ENCODE measurements at regions not wholly inside any gene's neighbourhood (a gene's known extent, or its start where the extent isn't known, plus 50 kb on each side); places are given as distances from the start of the nearest gene placed in this dataset.
"Not testable (repeated sequence)": the region's sequence is repeated elsewhere in the genome, so short reads cannot be mapped to it uniquely, and the experiment has no call there.

DNA sequence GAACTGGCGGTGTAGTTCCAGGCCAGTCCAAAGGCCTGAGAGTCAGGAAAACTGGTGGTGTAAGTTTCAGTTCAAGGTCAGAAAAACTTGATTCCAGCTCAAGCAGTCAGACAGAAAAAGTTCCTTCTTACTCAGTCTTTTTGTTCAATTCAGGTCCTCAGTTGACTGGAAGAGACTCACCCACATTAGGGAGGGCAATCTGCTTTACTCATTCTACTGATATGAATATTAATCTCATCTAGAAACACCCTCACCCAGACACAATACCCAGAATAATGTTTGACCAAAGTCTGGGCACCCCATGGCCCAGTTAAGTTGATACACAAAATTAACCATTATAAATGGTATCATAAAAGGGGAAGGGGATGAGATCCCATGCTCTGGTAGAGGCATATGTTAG lies 50.1 kb upstream of the LTA4H start:
- H3K36me3 ChIP-seq (ENCODE audit: control insufficient read depth in 3 of 3, insufficient read depth in 3 of 3, low read length in 3 of 3) = no peaks in the 10 kb centered on the region
- no peak overlapping the region for H3K27ac ChIP-seq (ENCODE audit: low read depth, low read length)
- no peaks in the 10 kb centered on the region for H3K27me3 ChIP-seq (ENCODE audit: control insufficient read depth in 3 of 3, insufficient read depth in 3 of 3, low read length in 3 of 3)
- no peak overlapping the region for H3K4me3 ChIP-seq (ENCODE audit: low read length in 3 of 3)
- H3K9me3 ChIP-seq (ENCODE audit: control insufficient read depth in 3 of 3, low read length in 3 of 3) = no peaks in the 10 kb centered on the region
- H3K9ac ChIP-seq (ENCODE audit: low read depth in 1 of 3, low read length in 3 of 3) = no peak overlapping the region
- H3K4me1 ChIP-seq (ENCODE audit: control insufficient read depth in 3 of 3, insufficient read depth in 3 of 3, low read length in 3 of 3) = no peaks in the 10 kb centered on the region

DNA sequence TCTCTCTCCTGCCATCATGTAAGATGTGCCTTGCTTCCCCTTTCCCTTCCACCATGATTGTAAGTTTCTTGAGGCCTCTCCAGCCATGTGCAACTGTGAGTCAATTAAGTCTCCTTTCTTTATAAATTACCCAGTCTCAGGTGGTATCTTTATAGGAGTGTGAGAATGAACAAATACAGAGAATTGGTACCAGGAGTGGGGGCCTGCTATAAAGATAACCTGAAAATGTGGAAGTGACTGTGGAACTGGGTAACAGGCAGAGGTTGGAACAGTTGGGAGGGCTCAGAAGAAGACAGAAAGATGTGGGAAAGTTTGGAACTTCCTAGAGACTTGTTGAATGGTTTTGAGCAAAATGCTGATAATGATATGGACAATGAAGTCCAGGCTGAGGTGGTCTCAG lies 50.8 kb upstream of the LTA4H start:
- not testable (repeated sequence) for H3K4me1 ChIP-seq (ENCODE audit: control insufficient read depth in 3 of 3, insufficient read depth in 3 of 3, low read length in 3 of 3); H3K27ac ChIP-seq (ENCODE audit: low read depth, low read length); H3K9me3 ChIP-seq (ENCODE audit: control insufficient read depth in 3 of 3, low read length in 3 of 3); H3K27me3 ChIP-seq (ENCODE audit: control insufficient read depth in 3 of 3, insufficient read depth in 3 of 3, low read length in 3 of 3); H3K36me3 ChIP-seq (ENCODE audit: control insufficient read depth in 3 of 3, insufficient read depth in 3 of 3, low read length in 3 of 3); H3K4me3 ChIP-seq (ENCODE audit: low read length in 3 of 3); H3K9ac ChIP-seq (ENCODE audit: low read depth in 1 of 3, low read length in 3 of 3)

DNA sequence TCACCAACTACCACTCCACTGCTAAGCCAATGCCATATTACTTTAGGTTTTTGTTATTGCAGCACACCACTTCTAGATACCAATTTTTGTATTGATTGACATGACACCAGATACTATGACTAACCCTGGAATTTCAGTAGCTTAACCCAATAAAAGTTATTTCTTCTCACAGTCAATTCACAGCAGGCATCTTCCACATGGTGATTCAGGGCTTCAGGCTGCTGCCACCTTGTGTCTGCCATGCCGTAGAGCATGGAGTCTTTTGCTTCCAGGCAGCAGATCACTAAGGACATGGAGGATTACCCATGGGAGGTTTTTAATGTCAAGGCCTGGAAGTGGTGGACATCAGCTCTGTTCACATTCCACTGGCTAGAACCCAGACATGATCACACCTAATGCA lies 56.4 kb upstream of the LTA4H start:
- Histone ChIP-seq H3K27me3 (ENCODE audit: control insufficient read depth in 3 of 3, insufficient read depth in 3 of 3, low read length in 3 of 3) (no peaks in the 10 kb centered on the region), H3K9ac (ENCODE audit: low read depth in 1 of 3, low read length in 3 of 3) (no peak overlapping the region), H3K36me3 (ENCODE audit: control insufficient read depth in 3 of 3, insufficient read depth in 3 of 3, low read length in 3 of 3) (no peaks in the 10 kb centered on the region)

DNA sequence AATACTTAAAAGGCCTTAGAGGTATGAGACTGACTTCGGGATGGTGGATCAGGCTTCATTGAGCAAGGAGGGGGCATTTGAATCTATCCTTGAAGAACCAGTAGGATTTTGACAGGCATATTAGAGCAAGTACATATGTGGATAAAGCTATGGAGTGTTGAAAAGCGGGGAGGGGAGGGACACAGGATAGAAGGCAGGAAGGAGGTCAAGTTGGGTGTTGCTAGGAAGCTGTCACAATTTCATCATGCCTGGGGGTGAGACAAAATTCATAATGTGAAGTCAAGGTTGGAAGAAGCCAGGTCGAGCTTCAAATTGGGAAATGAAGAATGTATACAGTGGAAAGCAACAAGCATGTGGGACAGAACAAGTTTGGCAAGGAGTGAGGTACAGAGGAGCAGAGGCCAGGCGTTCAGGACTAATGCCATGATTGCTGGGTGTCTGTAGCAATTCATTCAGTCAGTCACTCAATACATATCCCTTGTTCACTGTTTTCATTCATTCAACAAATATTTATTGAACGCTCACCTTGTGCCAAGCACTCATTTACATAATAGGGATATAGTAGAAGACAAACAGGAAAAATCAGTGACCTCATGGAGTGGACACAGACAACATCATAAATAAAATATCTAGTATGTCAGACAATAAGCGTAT lies 58.3 kb upstream of the LTA4H start:
- no peak overlapping the region for H3K27ac ChIP-seq (ENCODE audit: low read depth, low read length)
- no peaks in the 10 kb centered on the region for H3K27me3 ChIP-seq (ENCODE audit: control insufficient read depth in 3 of 3, insufficient read depth in 3 of 3, low read length in 3 of 3)
- H3K4me3 ChIP-seq (ENCODE audit: low read length in 3 of 3) = no peak overlapping the region
- H3K9me3 ChIP-seq (ENCODE audit: control insufficient read depth in 3 of 3, low read length in 3 of 3) = peaks cover 0 to 4% (median 0%) of the 10 kb centered on the region in 3 donors
- H3K36me3 ChIP-seq (ENCODE audit: control insufficient read depth in 3 of 3, insufficient read depth in 3 of 3, low read length in 3 of 3) = no peaks in the 10 kb centered on the region
- peaks cover 0 to 3% (median 0%) of the 10 kb centered on the region in 3 donors for H3K4me1 ChIP-seq (ENCODE audit: control insufficient read depth in 3 of 3, insufficient read depth in 3 of 3, low read length in 3 of 3)
- H3K9ac ChIP-seq (ENCODE audit: low read depth in 1 of 3, low read length in 3 of 3) = no peak overlapping the region

More for the DNA sequence above, 56.4 kb upstream of the LTA4H start:
- no peak overlapping the region for H3K4me3 ChIP-seq (ENCODE audit: low read length in 3 of 3)
- H3K9me3 ChIP-seq (ENCODE audit: control insufficient read depth in 3 of 3, low read length in 3 of 3) = peaks cover 0 to 4% (median 0%) of the 10 kb centered on the region in 3 donors
- H3K27ac ChIP-seq (ENCODE audit: low read depth, low read length) = no peak overlapping the region
- H3K4me1 ChIP-seq (ENCODE audit: control insufficient read depth in 3 of 3, insufficient read depth in 3 of 3, low read length in 3 of 3) = peaks cover 0 to 3% (median 0%) of the 10 kb centered on the region in 3 donors

DNA sequence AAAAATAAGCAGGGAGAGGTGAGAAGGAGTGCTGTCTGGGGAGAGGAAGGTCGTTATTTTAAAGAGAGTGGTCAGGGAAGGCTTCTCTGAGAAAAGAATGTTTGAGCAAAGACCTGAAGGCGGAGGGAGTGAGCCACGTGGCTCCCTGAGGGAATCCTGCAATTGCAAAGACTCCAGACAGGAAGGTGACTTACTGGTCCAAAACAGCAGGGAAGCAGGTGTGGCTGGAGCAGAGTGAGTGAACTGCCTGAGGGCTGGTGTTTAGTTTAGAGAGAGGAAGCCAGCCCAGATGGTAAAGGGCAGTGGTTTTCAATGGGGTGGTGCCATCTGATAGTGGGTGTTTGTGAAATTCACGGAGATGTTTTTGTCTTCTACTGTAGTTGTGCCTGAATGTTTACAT lies 58.8 kb upstream of the LTA4H start:
- no peaks in the 10 kb centered on the region for H3K27me3 ChIP-seq (ENCODE audit: control insufficient read depth in 3 of 3, insufficient read depth in 3 of 3, low read length in 3 of 3)
- H3K36me3 ChIP-seq (ENCODE audit: control insufficient read depth in 3 of 3, insufficient read depth in 3 of 3, low read length in 3 of 3) = no peaks in the 10 kb centered on the region
- H3K4me1 ChIP-seq (ENCODE audit: control insufficient read depth in 3 of 3, insufficient read depth in 3 of 3, low read length in 3 of 3) = peaks cover 0 to 3% (median 1%) of the 10 kb centered on the region in 3 donors
- H3K9ac ChIP-seq (ENCODE audit: low read depth in 1 of 3, low read length in 3 of 3) = no peak overlapping the region
- peaks cover 0 to 4% (median 0%) of the 10 kb centered on the region in 3 donors for H3K9me3 ChIP-seq (ENCODE audit: control insufficient read depth in 3 of 3, low read length in 3 of 3)
- H3K27ac ChIP-seq (ENCODE audit: low read depth, low read length) = no peak overlapping the region
- no peak overlapping the region for H3K4me3 ChIP-seq (ENCODE audit: low read length in 3 of 3)

DNA sequence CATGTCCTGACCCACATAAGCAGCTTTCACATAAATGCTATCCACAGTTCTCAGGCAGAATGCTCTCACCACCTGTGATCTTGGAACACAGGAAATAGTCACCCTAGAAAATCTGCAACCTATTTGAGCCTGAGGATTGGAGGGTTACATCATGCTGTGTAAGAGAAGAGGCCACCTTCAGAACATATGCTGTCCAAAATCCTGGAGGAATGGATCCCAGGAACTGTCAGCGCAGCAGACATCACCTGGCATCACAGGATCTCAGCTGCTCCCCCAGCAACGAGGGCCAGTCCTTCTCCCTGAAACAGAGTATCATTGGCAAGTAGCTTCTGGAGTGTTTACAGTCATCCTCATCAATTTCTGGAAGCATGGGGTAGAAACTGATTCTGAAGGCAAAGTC lies 63.2 kb upstream of the LTA4H start:
- Histone ChIP-seq H3K36me3 (ENCODE audit: control insufficient read depth in 3 of 3, insufficient read depth in 3 of 3, low read length in 3 of 3) (no peaks in the 10 kb centered on the region), H3K4me3 (ENCODE audit: low read length in 3 of 3) (no peak overlapping the region), H3K4me1 (ENCODE audit: control insufficient read depth in 3 of 3, insufficient read depth in 3 of 3, low read length in 3 of 3) (peaks cover 0 to 2% (median 0%) of the 10 kb centered on the region in 3 donors), H3K9me3 (ENCODE audit: control insufficient read depth in 3 of 3, low read length in 3 of 3) (no peaks in the 10 kb centered on the region), H3K9ac (ENCODE audit: low read depth in 1 of 3, low read length in 3 of 3) (no peak overlapping the region), H3K27ac (ENCODE audit: low read depth, low read length) (no peak overlapping the region), H3K27me3 (ENCODE audit: control insufficient read depth in 3 of 3, insufficient read depth in 3 of 3, low read length in 3 of 3) (no peaks in the 10 kb centered on the region)

DNA sequence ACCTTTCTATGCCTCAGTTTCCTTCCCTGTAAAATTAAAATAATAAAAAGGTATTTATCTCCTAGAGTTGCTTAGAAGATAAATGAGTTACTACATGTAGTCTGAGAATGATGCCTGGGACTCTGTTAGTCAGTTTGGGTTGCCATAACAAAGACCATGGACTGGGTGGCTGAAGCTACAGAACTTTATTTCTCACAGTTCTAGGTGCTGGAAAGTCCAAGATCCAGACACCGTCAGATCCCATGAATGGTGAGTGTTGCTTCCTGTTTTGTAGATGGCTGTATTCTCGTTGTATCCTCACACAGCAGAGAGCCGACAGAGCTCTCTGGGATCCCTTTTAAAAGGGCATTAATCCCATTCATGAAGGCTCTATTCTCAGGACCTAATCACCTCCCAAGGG lies 64.0 kb upstream of the LTA4H start:
- H3K27ac ChIP-seq (ENCODE audit: low read depth, low read length) = no peak overlapping the region

DNA sequence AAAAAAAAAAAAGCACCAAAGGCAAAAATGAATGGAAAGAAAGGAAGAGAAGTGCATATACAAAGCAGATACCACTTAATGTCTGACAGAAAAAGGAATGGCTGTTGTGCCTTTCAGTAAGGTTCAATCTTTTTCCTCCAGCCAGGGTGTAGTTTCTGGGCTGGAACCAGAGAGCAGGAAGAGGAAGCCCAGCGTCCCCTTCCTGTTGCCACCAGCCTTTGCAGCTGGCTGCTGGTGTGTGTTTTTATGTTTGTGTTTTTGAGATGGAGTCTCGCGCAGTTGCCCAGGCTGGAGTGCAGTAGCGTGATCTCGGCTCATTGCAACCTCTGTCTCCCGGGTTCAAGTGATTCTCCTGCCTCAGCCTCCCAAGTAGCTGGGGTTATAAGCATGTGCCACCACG lies 64.6 kb upstream of the LTA4H start:
- H3K27me3 ChIP-seq (ENCODE audit: control insufficient read depth in 3 of 3, insufficient read depth in 3 of 3, low read length in 3 of 3) = no peaks in the 10 kb centered on the region
- peaks cover 0 to 2% (median 0%) of the 10 kb centered on the region in 3 donors for H3K4me1 ChIP-seq (ENCODE audit: control insufficient read depth in 3 of 3, insufficient read depth in 3 of 3, low read length in 3 of 3)
- no peaks in the 10 kb centered on the region for H3K9me3 ChIP-seq (ENCODE audit: control insufficient read depth in 3 of 3, low read length in 3 of 3)
- no peak overlapping the region for H3K4me3 ChIP-seq (ENCODE audit: low read length in 3 of 3)
- no peak overlapping the region for H3K9ac ChIP-seq (ENCODE audit: low read depth in 1 of 3, low read length in 3 of 3)
- H3K36me3 ChIP-seq (ENCODE audit: control insufficient read depth in 3 of 3, insufficient read depth in 3 of 3, low read length in 3 of 3) = no peaks in the 10 kb centered on the region
- H3K27ac ChIP-seq (ENCODE audit: low read depth, low read length) = no peak overlapping the region

More for the DNA sequence above, 64.0 kb upstream of the LTA4H start:
- peaks cover 0 to 2% (median 0%) of the 10 kb centered on the region in 3 donors for H3K4me1 ChIP-seq (ENCODE audit: control insufficient read depth in 3 of 3, insufficient read depth in 3 of 3, low read length in 3 of 3)
- H3K9me3 ChIP-seq (ENCODE audit: control insufficient read depth in 3 of 3, low read length in 3 of 3) = no peaks in the 10 kb centered on the region
- no peaks in the 10 kb centered on the region for H3K36me3 ChIP-seq (ENCODE audit: control insufficient read depth in 3 of 3, insufficient read depth in 3 of 3, low read length in 3 of 3)
- no peak overlapping the region for H3K9ac ChIP-seq (ENCODE audit: low read depth in 1 of 3, low read length in 3 of 3)
- H3K4me3 ChIP-seq (ENCODE audit: low read length in 3 of 3) = no peak overlapping the region
- H3K27me3 ChIP-seq (ENCODE audit: control insufficient read depth in 3 of 3, insufficient read depth in 3 of 3, low read length in 3 of 3) = no peaks in the 10 kb centered on the region

DNA sequence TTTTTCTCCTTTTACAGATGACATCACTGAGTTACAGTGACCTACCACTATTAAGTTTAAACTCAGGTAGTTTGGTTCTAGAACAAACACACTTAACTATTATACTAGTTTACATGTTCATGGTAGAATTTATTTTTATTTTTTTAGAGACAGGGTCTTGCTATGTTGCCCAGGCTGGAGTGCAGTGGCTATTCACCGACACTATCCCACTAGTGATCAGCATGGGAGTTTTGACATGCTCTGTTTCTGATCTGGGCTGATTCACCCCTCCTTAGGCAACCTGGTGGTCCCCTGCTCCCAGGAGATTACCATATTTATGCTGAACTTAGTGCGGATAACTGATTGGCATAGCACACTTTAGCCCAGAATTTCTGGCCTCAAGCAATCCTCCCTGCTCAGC lies 66.4 kb upstream of the LTA4H start:
- no peaks in the 10 kb centered on the region for H3K36me3 ChIP-seq (ENCODE audit: control insufficient read depth in 3 of 3, insufficient read depth in 3 of 3, low read length in 3 of 3)
- H3K9me3 ChIP-seq (ENCODE audit: control insufficient read depth in 3 of 3, low read length in 3 of 3) = no peaks in the 10 kb centered on the region
- H3K4me3 ChIP-seq (ENCODE audit: low read length in 3 of 3) = no peak overlapping the region
- H3K27me3 ChIP-seq (ENCODE audit: control insufficient read depth in 3 of 3, insufficient read depth in 3 of 3, low read length in 3 of 3) = no peaks in the 10 kb centered on the region
- no peak overlapping the region for H3K27ac ChIP-seq (ENCODE audit: low read depth, low read length)
- H3K4me1 ChIP-seq (ENCODE audit: control insufficient read depth in 3 of 3, insufficient read depth in 3 of 3, low read length in 3 of 3) = peaks cover 0 to 2% (median 0%) of the 10 kb centered on the region in 3 donors
- H3K9ac ChIP-seq (ENCODE audit: low read depth in 1 of 3, low read length in 3 of 3) = no peak overlapping the region

DNA sequence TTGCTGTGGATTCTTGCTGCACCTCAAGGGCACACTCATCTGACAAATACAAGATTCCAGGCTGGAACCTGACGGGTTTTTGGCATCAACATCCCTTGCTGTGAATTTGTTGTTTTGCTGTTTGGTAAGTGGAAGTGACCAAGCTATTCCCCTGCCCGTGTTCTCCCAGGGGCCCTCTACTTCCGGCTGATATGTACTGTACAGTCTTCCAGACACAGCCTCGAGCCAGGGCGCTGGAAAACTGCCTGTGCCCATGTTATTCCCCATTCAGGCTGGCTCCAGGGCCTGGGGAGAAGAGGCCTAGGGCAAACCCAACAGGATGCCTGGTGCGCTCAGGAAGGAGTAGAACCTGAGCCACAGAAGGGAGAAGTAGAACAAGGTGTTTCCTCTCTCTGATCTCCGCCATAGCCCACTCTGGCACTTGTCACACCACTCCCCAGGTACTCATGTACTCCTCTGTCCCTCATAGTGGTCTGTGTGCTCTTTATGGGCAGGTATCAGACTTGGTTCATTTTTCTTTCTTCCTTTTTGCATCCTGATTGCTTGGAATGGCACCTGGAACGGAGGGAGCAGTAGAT lies 67.8 kb upstream of the LTA4H start:
- Histone ChIP-seq H3K9me3 (ENCODE audit: control insufficient read depth in 3 of 3, low read length in 3 of 3) (no peaks in the 10 kb centered on the region), H3K4me3 (ENCODE audit: low read length in 3 of 3) (no peak overlapping the region), H3K27me3 (ENCODE audit: control insufficient read depth in 3 of 3, insufficient read depth in 3 of 3, low read length in 3 of 3) (no peaks in the 10 kb centered on the region), H3K36me3 (ENCODE audit: control insufficient read depth in 3 of 3, insufficient read depth in 3 of 3, low read length in 3 of 3) (no peaks in the 10 kb centered on the region), H3K27ac (ENCODE audit: low read depth, low read length) (no peak overlapping the region), H3K4me1 (ENCODE audit: control insufficient read depth in 3 of 3, insufficient read depth in 3 of 3, low read length in 3 of 3) (peaks cover 0 to 2% (median 0%) of the 10 kb centered on the region in 3 donors), H3K9ac (ENCODE audit: low read depth in 1 of 3, low read length in 3 of 3) (no peak overlapping the region)

Measured in skeletal muscle tissue (tissue), 3 donors.